HG03175 (cell line): ENCODE measurements at regions not wholly inside any gene's neighbourhood (a gene's known extent, or its start where the extent isn't known, plus 50 kb on each side); places are given as distances from the start of the nearest gene placed in this dataset.
"Not testable (repeated sequence)": the region's sequence is repeated elsewhere in the genome, so short reads cannot be mapped to it uniquely, and the experiment has no call there.

Source experiments
- ATAC-seq: cut with Tn5 transposase; IDR thresholded peaks from one replicate; pipeline ENCODE4 v1.9.1; 2021; ENCODE audit warnings: mild to moderate bottlenecking, moderate library complexity; ENCODE audit not compliant: unreplicated experiment

- no peak for ATAC-seq
Observed at GRCh38 chr2:215863687-215864086, 149.7 kb downstream of the MREG start.

GRCh38 chr2:215862351-215862771 lies 151.0 kb downstream of the MREG start:
- no peak for ATAC-seq

GRCh38 chr2:215861607-215862350 lies 151.6 kb downstream of the MREG start:
- ATAC-seq = no peak

GRCh38 chr2:215856080-215856479 lies 157.3 kb downstream of the MREG start:
- no peak for ATAC-seq

GRCh38 chr2:215855308-215855707 lies 158.0 kb downstream of the MREG start:
- not testable (repeated sequence) for ATAC-seq

GRCh38 chr2:215854008-215854407 lies 159.3 kb downstream of the MREG start:
- ATAC-seq = no peak

GRCh38 chr2:215851696-215852095 lies 161.7 kb downstream of the MREG start:
- ATAC-seq = no peak

- no peak for ATAC-seq
Observed at GRCh38 chr2:215851082-215851481, 162.3 kb downstream of the MREG start.

GRCh38 chr2:215850380-215850779 lies 163.0 kb downstream of the MREG start:
- ATAC-seq = no peak

GRCh38 chr2:215849771-215850170 lies 163.6 kb downstream of the MREG start:
- ATAC-seq = no peak

GRCh38 chr2:215848698-215849097 lies 164.7 kb downstream of the MREG start:
- no peak for ATAC-seq

- no peak for ATAC-seq
Observed at GRCh38 chr2:215848146-215848545, 165.2 kb downstream of the MREG start.

GRCh38 chr2:215847718-215848117 lies 165.6 kb downstream of the MREG start:
- ATAC-seq = no peak

GRCh38 chr2:215847056-215847455 lies 166.3 kb downstream of the MREG start:
- no peak for ATAC-seq

GRCh38 chr2:215845839-215846586 lies 167.3 kb downstream of the MREG start:
- peak; percentile 78 for ATAC-seq

- no peak for ATAC-seq
Observed at GRCh38 chr2:215843579-215843978, 169.8 kb downstream of the MREG start.

- peak; percentile 21 for ATAC-seq
Observed at GRCh38 chr2:215841175-215841816, 172.1 kb downstream of the MREG start.

GRCh38 chr2:215839816-215840215 lies 173.5 kb downstream of the MREG start:
- no peak for ATAC-seq

GRCh38 chr2:215839309-215839708 lies 174.0 kb downstream of the MREG start:
- no peak for ATAC-seq

- ATAC-seq = no peak
Observed at GRCh38 chr2:215836881-215837280, 176.5 kb downstream of the MREG start.

GRCh38 chr2:215835657-215836056 lies 177.7 kb downstream of the MREG start:
- ATAC-seq = no peak

GRCh38 chr2:215835231-215835630 lies 178.1 kb downstream of the MREG start:
- ATAC-seq = no peak
